ENCODE measurements at regions not wholly inside any gene's neighbourhood (a gene's known extent, or its start where the extent isn't known, plus 50 kb on each side); places are given as distances from the start of the nearest gene placed in this dataset.

DNA sequence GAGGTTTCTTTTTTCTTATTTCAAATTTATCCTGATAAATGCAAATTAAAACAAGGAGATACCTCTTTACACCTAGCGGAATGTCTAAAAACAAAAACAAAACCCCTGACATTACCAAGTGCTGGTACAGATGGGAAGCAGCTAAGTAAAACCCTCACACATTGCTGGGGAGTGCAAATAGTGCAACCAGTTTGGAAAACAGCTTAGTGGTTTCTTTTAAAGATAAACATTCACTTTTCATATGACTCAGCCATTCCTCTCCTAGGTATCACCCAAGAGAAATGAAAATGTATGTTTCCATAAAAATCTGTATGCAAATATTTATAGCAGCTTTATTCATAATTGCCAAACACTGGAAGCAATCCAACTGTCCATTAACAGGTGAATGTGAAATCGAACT, 84.1 kb upstream of the HELT start:
- H3K36me3 Mint-ChIP-seq, result peaks cover 3% of the 10 kb centered on the region
- H3K4me3 Mint-ChIP-seq, result no peak overlapping the region
- DNase-seq (ENCODE audit: low spot score) (no peak), ATAC-seq (no peak)
- ChIA-PET POLR2A (no interaction called here), CTCF (no interaction called here)
- peaks cover 16% of the 10 kb centered on the region for H3K4me1 Mint-ChIP-seq
- no peak overlapping the region for H3K27ac Mint-ChIP-seq
- TF ChIP-seq ATF3 (CRISPR knock-in tag; conservative IDR thresholded peaks at IDR 0.05) (no peak), E2F1 (CRISPR knock-in tag; IDR thresholded peaks at IDR 0.05) (no peak), SMAD4 (CRISPR knock-in tag; IDR thresholded peaks at IDR 0.05) (no peak), SP1 (CRISPR knock-in tag; conservative IDR thresholded peaks at IDR 0.05) (no peak), ZNF232 (CRISPR knock-in tag; IDR thresholded peaks at IDR 0.05) (no peak), FOXP4 (CRISPR knock-in tag; IDR thresholded peaks at IDR 0.05) (no peak), ZNF671 (CRISPR knock-in tag; IDR thresholded peaks at IDR 0.05) (no peak), TP53 (CRISPR knock-in tag; IDR thresholded peaks at IDR 0.05) (no peak)
- TF ChIP-seq, protein P1, sequence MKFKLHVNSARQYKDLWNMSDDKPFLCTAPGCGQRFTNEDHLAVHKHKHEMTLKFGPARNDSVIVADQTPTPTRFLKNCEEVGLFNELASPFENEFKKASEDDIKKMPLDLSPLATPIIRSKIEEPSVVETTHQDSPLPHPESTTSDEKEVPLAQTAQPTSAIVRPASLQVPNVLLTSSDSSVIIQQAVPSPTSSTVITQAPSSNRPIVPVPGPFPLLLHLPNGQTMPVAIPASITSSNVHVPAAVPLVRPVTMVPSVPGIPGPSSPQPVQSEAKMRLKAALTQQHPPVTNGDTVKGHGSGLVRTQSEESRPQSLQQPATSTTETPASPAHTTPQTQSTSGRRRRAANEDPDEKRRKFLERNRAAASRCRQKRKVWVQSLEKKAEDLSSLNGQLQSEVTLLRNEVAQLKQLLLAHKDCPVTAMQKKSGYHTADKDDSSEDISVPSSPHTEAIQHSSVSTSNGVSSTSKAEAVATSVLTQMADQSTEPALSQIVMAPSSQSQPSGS (CRISPR knock-in tag; IDR thresholded peaks at IDR 0.05; ENCODE audit: borderline replicate concordance, low read depth), result no peak
- TF ChIP-seq, protein P2, sequence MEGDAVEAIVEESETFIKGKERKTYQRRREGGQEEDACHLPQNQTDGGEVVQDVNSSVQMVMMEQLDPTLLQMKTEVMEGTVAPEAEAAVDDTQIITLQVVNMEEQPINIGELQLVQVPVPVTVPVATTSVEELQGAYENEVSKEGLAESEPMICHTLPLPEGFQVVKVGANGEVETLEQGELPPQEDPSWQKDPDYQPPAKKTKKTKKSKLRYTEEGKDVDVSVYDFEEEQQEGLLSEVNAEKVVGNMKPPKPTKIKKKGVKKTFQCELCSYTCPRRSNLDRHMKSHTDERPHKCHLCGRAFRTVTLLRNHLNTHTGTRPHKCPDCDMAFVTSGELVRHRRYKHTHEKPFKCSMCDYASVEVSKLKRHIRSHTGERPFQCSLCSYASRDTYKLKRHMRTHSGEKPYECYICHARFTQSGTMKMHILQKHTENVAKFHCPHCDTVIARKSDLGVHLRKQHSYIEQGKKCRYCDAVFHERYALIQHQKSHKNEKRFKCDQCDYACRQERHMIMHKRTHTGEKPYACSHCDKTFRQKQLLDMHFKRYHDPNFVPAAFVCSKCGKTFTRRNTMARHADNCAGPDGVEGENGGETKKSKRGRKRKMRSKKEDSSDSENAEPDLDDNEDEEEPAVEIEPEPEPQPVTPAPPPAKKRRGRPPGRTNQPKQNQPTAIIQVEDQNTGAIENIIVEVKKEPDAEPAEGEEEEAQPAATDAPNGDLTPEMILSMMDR (IDR thresholded peaks at IDR 0.05), result no peak
- H3K9me3 Mint-ChIP-seq, result peaks cover 9% of the 10 kb centered on the region
- H3K27me3 Mint-ChIP-seq (ENCODE audit: low read depth), result no peaks in the 10 kb centered on the region

- ATAC-seq (no peak), DNase-seq (ENCODE audit: low spot score) (no peak)
- Mint-ChIP-seq H3K9me3 (peaks cover 11% of the 10 kb centered on the region), H3K4me1 (peaks cover 16% of the 10 kb centered on the region), H3K27me3 (ENCODE audit: low read depth) (no peaks in the 10 kb centered on the region), H3K27ac (no peak overlapping the region), H3K36me3 (peaks cover 3% of the 10 kb centered on the region), H3K4me3 (no peak overlapping the region)
- POLR2A ChIA-PET, result interaction anchor here (0.7 kb wide), 1 partner anchor 140 kb away, joined by 3 read pairs; no protein-coding TSS in a partner anchor
- CTCF ChIA-PET, result no interaction called here
- TF ChIP-seq CBFB (CRISPR knock-in tag; IDR thresholded peaks at IDR 0.05; ENCODE audit: low read depth), result no peak
- no peak for TF ChIP-seq E2F1 (CRISPR knock-in tag; IDR thresholded peaks at IDR 0.05)
- TF ChIP-seq CREB1 (CRISPR knock-in tag; IDR thresholded peaks at IDR 0.05), result no peak
- no peak for TF ChIP-seq GABPB1 (CRISPR knock-in tag; IDR thresholded peaks at IDR 0.05)
- TF ChIP-seq E2F5 (CRISPR knock-in tag; IDR thresholded peaks at IDR 0.05), result no peak
- TF ChIP-seq NFE2L1 (CRISPR knock-in tag; IDR thresholded peaks at IDR 0.05), result no peak
Measured at GRCh38 chr4:184934961-184935360, 83.3 kb upstream of the HELT start.
